Activated CD4-positive, alpha-beta memory T cell treated with anti-CD3 and anti-CD28 coated beads for 36 hours (primary cell): ENCODE measurements at regions not wholly inside any gene's neighbourhood (a gene's known extent, or its start where the extent isn't known, plus 50 kb on each side); places are given as distances from the start of the nearest gene placed in this dataset.

Source experiments
- CTCF ChIA-PET: fragments of 350-600 bp; sonication (Branson Sonifier 250); formaldehyde crosslinking; loops from one replicate; lab custom pipeline; 2021; ENCODE audit warnings: antibody characterized with exemption, inconsistent platforms; lab: Charles Lee
- POLR2A ChIA-PET: fragments of 350-600 bp; sonication (Branson Sonifier 250); formaldehyde crosslinking; loops from one replicate; lab custom pipeline; 2021; ENCODE audit warnings: antibody characterized with exemption; lab: Charles Lee
- DNase-seq: peaks from one replicate; pipeline ENCODE4 v3.0.0-alpha.2; 2020
- H3K27ac Mint-ChIP-seq: one replicate; pipeline ENCODE4 v1.8.0; 2021; ENCODE audit warnings: mixed read lengths
- H3K27me3 Mint-ChIP-seq: one replicate; pipeline ENCODE4 v1.8.0; 2021; ENCODE audit warnings: mixed read lengths
- H3K36me3 Mint-ChIP-seq: one replicate; pipeline ENCODE4 v1.8.0; 2021; ENCODE audit warnings: mixed read lengths
- H3K4me1 Mint-ChIP-seq: one replicate; pipeline ENCODE4 v1.8.0; 2021; ENCODE audit warnings: low read depth, mixed read lengths
- H3K4me3 Mint-ChIP-seq: one replicate; pipeline ENCODE4 v1.8.0; 2021; ENCODE audit warnings: mild to moderate bottlenecking, mixed read lengths
- H3K9me3 Mint-ChIP-seq: one replicate; pipeline ENCODE4 v1.8.0; 2021; ENCODE audit warnings: mixed read lengths
- intact Hi-C: fragments of 100-400 bp; cut with micrococcal nuclease; formaldehyde crosslinking; loops from one replicate; pipeline ENCODE4 v1.15.1; 2023

DNA sequence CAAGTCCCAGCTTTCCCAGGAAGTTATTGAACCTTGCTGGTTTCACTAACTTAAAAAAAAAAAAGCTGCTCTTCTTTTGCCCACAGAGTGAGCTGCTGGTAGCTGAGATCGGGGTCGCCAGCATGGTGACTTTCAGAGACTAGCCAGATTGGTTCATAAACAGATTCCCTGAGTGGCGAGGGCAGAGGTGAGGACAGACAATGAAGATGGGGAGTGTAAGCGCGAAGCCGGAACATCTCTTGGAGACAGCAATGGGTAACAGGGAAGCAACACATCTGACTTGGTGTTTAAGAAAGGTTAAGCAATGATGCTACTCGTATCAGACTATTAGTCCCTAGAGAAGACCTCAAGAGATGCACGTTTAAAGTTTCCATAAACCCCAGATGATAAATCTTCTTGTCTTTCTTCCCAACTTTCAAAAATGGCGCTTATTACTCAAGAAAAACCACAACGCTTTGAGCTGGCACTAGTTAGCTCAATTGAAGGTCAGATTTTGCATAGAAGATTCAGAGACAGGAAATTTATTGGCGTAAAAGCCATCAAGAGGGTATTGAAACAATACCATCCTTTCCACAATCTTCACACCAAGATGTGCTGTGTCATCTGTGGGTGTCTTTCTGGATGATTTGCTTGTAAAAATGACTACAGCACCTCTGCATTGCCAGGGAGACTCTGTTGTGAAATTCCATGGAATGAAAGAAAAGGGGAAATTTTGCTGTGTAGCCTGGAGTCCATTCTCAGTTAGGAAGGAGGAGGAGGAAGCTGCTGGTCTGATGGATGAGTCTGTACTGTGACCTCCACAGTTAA, 193.1 kb upstream of the CXCR4 start:
- Mint-ChIP-seq H3K27me3 (no peaks in the 10 kb centered on the region), H3K36me3 (peaks cover 1% of the 10 kb centered on the region), H3K9me3 (no peaks in the 10 kb centered on the region), H3K27ac (peak overlapping the region; percentile 92), H3K4me1 (peaks cover 34% of the 10 kb centered on the region), H3K4me3 (no peak overlapping the region)
- intact Hi-C loops: loop anchor here (1.0 to 5.0 kb wide), 10 partner anchors 9 to 324 kb away; partner anchors contain the start of gene DARS1
- CTCF ChIA-PET: interaction anchor here (0.8 to 2.0 kb wide), 13 partner anchors 8 to 397 kb away, joined by 3 to 8 read pairs (median 3); no protein-coding TSS in a partner anchor
- DNase-seq: peak; percentile 51
- POLR2A ChIA-PET: interaction anchor here (0.8 to 3.1 kb wide), 15 partner anchors 9 to 361 kb away, joined by 3 to 23 read pairs (median 4); no protein-coding TSS in a partner anchor

- ChIA-PET POLR2A (interaction anchor here (0.8 to 3.1 kb wide), 12 partner anchors 10 to 360 kb away, joined by 3 to 23 read pairs (median 4); no protein-coding TSS in a partner anchor), CTCF (interaction anchor here (0.8 to 1.8 kb wide), 10 partner anchors 9 to 396 kb away, joined by 3 to 8 read pairs (median 3); no protein-coding TSS in a partner anchor)
- peak overlapping the region; percentile 6 for H3K4me3 Mint-ChIP-seq
- peaks cover 44% of the 10 kb centered on the region for H3K4me1 Mint-ChIP-seq
- peaks cover 1% of the 10 kb centered on the region for H3K36me3 Mint-ChIP-seq
- peak overlapping the region; percentile 92 for H3K27ac Mint-ChIP-seq
- intact Hi-C loops: loop anchor here (2.0 to 5.0 kb wide), 4 partner anchors 41 to 323 kb away; partner anchors contain the start of gene DARS1
- no peaks in the 10 kb centered on the region for H3K9me3 Mint-ChIP-seq
- DNase-seq: peak; percentile 72
- H3K27me3 Mint-ChIP-seq: no peaks in the 10 kb centered on the region
Observed at GRCh38 chr2:136310005-136310495, 192.1 kb upstream of the CXCR4 start.

- Mint-ChIP-seq H3K4me3 (no peak overlapping the region), H3K9me3 (no peaks in the 10 kb centered on the region), H3K27ac (peak overlapping the region; percentile 61), H3K36me3 (peaks cover 1% of the 10 kb centered on the region), H3K4me1 (peaks cover 45% of the 10 kb centered on the region), H3K27me3 (no peaks in the 10 kb centered on the region)
- intact Hi-C loops: loop anchor here (5.0 kb wide), 1 partner anchor 391 kb away; no protein-coding TSS in a partner anchor
- POLR2A ChIA-PET: interaction anchor here (0.6 kb wide), 1 partner anchor 360 kb away, joined by 3 read pairs; no protein-coding TSS in a partner anchor
- CTCF ChIA-PET: interaction anchor here (0.6 to 0.9 kb wide), 2 partner anchors 11 to 54 kb away, joined by 3 to 4 read pairs; no protein-coding TSS in a partner anchor
- DNase-seq: no peak
Observed at GRCh38 chr2:136308611-136309010, 190.7 kb upstream of the CXCR4 start.

DNA sequence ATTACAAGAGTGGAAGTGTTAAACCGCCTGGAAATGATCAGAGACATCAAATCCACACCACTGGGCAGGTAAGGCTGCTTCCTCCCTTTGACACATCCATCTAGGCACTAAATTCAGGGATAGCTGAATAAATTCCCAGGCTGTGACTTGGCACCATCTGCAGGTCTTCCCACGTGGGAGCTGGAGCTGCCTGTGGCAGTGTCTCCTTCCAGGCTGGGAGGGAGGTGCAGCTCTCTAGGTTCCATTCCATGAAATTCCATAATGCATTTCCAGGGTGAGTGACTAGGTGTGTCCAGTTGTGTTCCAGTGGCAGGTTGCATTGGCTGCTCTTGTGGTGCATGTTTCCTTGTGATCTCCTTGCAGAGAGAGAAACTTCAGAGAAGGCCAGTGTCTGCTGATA, 188.9 kb upstream of the CXCR4 start:
- H3K36me3 Mint-ChIP-seq: peaks cover 1% of the 10 kb centered on the region
- H3K4me1 Mint-ChIP-seq: peaks cover 43% of the 10 kb centered on the region
- ChIA-PET POLR2A (no interaction called here), CTCF (interaction anchor here (0.7 kb wide), 1 partner anchor 20 kb away, joined by 3 read pairs; no protein-coding TSS in a partner anchor)
- intact Hi-C loops: loop anchor here (5.0 kb wide), 1 partner anchor 390 kb away; no protein-coding TSS in a partner anchor
- H3K27ac Mint-ChIP-seq: no peak overlapping the region
- H3K9me3 Mint-ChIP-seq: no peaks in the 10 kb centered on the region
- no peak overlapping the region for H3K4me3 Mint-ChIP-seq
- DNase-seq: no peak
- peaks cover 3% of the 10 kb centered on the region for H3K27me3 Mint-ChIP-seq

DNA sequence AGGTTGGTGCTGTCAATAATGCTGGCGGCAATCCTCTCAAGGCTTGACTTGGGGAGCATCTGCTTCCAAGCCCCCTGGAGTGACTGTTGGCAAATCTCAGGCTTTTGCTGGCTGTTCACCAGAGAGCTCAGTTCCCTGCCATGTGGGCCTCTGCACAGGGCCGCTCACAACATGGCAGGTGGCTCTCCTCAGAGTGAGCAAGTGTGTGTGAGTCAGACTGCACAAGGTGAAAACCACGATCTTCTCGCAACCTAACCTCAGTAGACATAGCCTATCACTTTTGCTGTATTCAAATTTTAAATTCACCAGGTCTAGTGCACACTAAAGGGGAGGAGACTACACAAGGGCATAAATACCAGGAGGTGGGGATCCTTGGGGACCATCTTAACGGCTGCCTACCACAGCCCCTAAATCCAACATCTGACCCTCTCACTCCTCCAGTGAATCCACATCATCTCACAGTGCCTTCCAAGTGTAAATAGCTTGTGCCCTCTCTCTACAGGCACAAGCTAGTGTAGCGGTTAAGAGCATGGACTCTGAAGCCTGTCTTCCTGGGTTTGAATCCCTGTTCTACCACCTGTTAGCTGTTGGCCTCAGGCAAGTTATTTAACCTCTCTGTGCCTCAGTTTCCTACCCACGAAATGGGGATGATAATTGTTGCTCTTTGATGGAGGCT, 187.7 kb upstream of the CXCR4 start:
- Mint-ChIP-seq H3K9me3 (no peaks in the 10 kb centered on the region), H3K4me3 (peak overlapping the region; percentile 33), H3K4me1 (peaks cover 34% of the 10 kb centered on the region), H3K27ac (peak overlapping the region; percentile 72), H3K27me3 (peaks cover 3% of the 10 kb centered on the region), H3K36me3 (peaks cover 1% of the 10 kb centered on the region)
- POLR2A ChIA-PET: interaction anchor here (1.0 to 2.0 kb wide), 2 partner anchors 14 to 21 kb away, joined by 3 to 8 read pairs; no protein-coding TSS in a partner anchor
- CTCF ChIA-PET: interaction anchor here (0.9 to 2.0 kb wide), 5 partner anchors 75 to 507 kb away, joined by 3 to 7 read pairs (median 3); no protein-coding TSS in a partner anchor
- intact Hi-C loops: loop anchor here (1.0 to 5.0 kb wide), 5 partner anchors 10 to 388 kb away; no protein-coding TSS in a partner anchor
- peak; percentile 84 for DNase-seq

DNA sequence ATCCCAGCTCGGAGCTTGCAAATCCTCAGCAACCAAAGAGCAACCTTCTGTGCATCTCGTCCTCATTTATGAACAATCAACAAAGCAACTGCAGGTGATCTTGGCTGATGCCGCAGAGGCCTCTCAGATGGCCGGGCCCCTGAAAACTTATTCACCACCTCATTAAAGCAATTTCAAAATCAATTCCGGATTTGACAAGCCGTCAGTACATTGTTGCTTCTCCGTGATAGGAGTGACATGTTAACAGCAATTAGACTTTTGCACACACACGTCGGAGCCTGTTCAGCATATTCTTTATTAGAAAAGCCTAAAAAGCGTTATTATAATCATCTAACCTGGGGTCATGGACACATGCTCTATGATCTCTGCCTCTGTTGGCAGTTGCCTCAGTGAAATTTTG, 183.1 kb upstream of the CXCR4 start:
- peaks cover 22% of the 10 kb centered on the region for H3K4me1 Mint-ChIP-seq
- no peaks in the 10 kb centered on the region for H3K36me3 Mint-ChIP-seq
- H3K27me3 Mint-ChIP-seq: peaks cover 3% of the 10 kb centered on the region
- POLR2A ChIA-PET: no interaction called here
- intact Hi-C loops: no loop called here
- CTCF ChIA-PET: no interaction called here
- no peaks in the 10 kb centered on the region for H3K9me3 Mint-ChIP-seq
- H3K27ac Mint-ChIP-seq: no peak overlapping the region
- no peak for DNase-seq
- H3K4me3 Mint-ChIP-seq: no peak overlapping the region

- Mint-ChIP-seq H3K4me1 (peaks cover 7% of the 10 kb centered on the region), H3K4me3 (no peak overlapping the region), H3K27me3 (peaks cover 3% of the 10 kb centered on the region), H3K27ac (no peak overlapping the region), H3K36me3 (no peaks in the 10 kb centered on the region), H3K9me3 (no peaks in the 10 kb centered on the region)
- no peak for DNase-seq
- ChIA-PET CTCF (no interaction called here), POLR2A (no interaction called here)
- intact Hi-C loops: no loop called here
Observed at GRCh38 chr2:136298631-136299030, 180.7 kb upstream of the CXCR4 start.

DNA sequence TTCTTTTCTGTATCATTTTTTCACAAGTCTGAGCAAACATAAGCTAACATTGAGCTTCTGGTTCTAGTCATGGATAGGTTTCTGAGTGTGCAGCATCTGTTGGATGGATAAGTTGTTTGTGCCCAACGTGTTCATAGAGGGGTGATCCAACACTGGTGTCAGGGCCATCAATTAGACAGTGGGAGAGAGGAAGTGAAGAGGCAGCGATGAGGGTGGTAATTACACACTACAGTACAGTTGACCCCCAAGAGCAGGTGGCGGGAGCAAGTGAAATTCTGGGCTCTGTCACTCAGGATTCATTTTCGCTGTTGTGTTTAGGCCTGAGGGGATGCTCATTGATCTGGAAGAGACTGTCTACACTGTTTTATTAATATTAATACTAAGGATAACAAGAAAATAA, 180.0 kb upstream of the CXCR4 start:
- peaks cover 7% of the 10 kb centered on the region for H3K4me1 Mint-ChIP-seq
- ChIA-PET CTCF (no interaction called here), POLR2A (no interaction called here)
- no peak overlapping the region for H3K4me3 Mint-ChIP-seq
- H3K36me3 Mint-ChIP-seq: no peaks in the 10 kb centered on the region
- no peaks in the 10 kb centered on the region for H3K9me3 Mint-ChIP-seq
- no peak for DNase-seq
- intact Hi-C loops: no loop called here
- H3K27ac Mint-ChIP-seq: no peak overlapping the region
- H3K27me3 Mint-ChIP-seq: peaks cover 3% of the 10 kb centered on the region

DNA sequence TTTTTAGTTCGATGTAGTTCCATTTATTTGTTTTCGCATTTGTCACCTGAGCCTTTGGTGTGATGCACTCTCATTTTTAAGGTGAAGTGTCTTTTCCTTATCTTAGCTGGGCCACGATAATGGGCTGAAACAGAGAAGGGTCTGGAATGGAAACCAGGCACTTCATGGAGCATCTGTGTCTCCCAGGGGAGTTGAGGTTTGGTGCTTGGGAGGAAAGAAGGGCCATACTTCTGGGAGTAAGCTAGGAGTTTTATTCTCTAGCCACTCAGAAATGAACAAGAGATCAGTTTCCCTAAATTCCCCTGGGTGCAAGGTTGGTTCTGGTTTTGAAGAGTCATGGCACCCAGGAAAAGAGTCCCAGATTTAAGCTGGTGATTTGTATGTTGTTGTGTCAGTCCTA, 179.4 kb upstream of the CXCR4 start:
- intact Hi-C loops: no loop called here
- CTCF ChIA-PET: no interaction called here

GRCh38 chr2:136295168-136295567, 177.2 kb upstream of the CXCR4 start:
- no peak overlapping the region for H3K27ac Mint-ChIP-seq
- peaks cover 16% of the 10 kb centered on the region for H3K4me1 Mint-ChIP-seq
- ChIA-PET CTCF (no interaction called here), POLR2A (no interaction called here)
- H3K36me3 Mint-ChIP-seq: no peaks in the 10 kb centered on the region
- H3K9me3 Mint-ChIP-seq: no peaks in the 10 kb centered on the region
- no peaks in the 10 kb centered on the region for H3K27me3 Mint-ChIP-seq
- H3K4me3 Mint-ChIP-seq: no peak overlapping the region
- intact Hi-C loops: loop anchor here (1.0 kb wide), 1 partner anchor 10 kb away; no protein-coding TSS in a partner anchor
- DNase-seq: no peak

More for the DNA sequence above, 179.4 kb upstream of the CXCR4 start:
- H3K27me3 Mint-ChIP-seq: peaks cover 2% of the 10 kb centered on the region
- POLR2A ChIA-PET: no interaction called here
- H3K9me3 Mint-ChIP-seq: no peaks in the 10 kb centered on the region
- no peak for DNase-seq
- H3K27ac Mint-ChIP-seq: no peak overlapping the region
- H3K4me3 Mint-ChIP-seq: no peak overlapping the region
- H3K4me1 Mint-ChIP-seq: peaks cover 14% of the 10 kb centered on the region
- H3K36me3 Mint-ChIP-seq: no peaks in the 10 kb centered on the region

GRCh38 chr2:136291871-136292270, 173.9 kb upstream of the CXCR4 start:
- ChIA-PET CTCF (no interaction called here), POLR2A (no interaction called here)
- Mint-ChIP-seq H3K27me3 (no peaks in the 10 kb centered on the region), H3K9me3 (no peaks in the 10 kb centered on the region), H3K4me1 (peaks cover 12% of the 10 kb centered on the region), H3K4me3 (no peak overlapping the region), H3K27ac (no peak overlapping the region), H3K36me3 (no peaks in the 10 kb centered on the region)
- intact Hi-C loops: no loop called here
- no peak for DNase-seq
